ES-I3 (cell line): ENCODE measurements at regions not wholly inside any gene's neighbourhood (a gene's known extent, or its start where the extent isn't known, plus 50 kb on each side); places are given as distances from the start of the nearest gene placed in this dataset.

Source experiments
- H3K36me3 ChIP-seq: 2 replicates; pipeline ENCODE4 v1.6.1; 2013; ENCODE audit warnings: mild to moderate bottlenecking, low read length, control low read depth, moderate library complexity; ENCODE audit not compliant: insufficient read depth
- H3K4me1 ChIP-seq: 2 replicates; pipeline ENCODE4 v1.6.1; 2013; ENCODE audit warnings: mild to moderate bottlenecking, control low read depth, low read length; ENCODE audit not compliant: insufficient read depth
- H3K9ac ChIP-seq: 2 replicates; pipeline ENCODE4 v1.6.1; 2013; ENCODE audit warnings: low read depth, mild to moderate bottlenecking, low read length, moderate library complexity
- H3K9me3 ChIP-seq: 2 replicates; pipeline ENCODE4 v1.6.1; 2013; ENCODE audit warnings: mild to moderate bottlenecking, low read length, moderate library complexity; ENCODE audit not compliant: control insufficient read depth, insufficient read depth

- Histone ChIP-seq H3K9me3 (no peaks in the 10 kb centered on the region), H3K9ac (peak overlapping the region; percentile 31; the same call in 1 of the 2 replicates), H3K4me1 (peaks cover 58% of the 10 kb centered on the region)
Observed at GRCh38 chr1:81312272-81312754, 488.4 kb upstream of the ADGRL2 start.

GRCh38 chr1:81310250-81310649 lies 490.5 kb upstream of the ADGRL2 start:
- Histone ChIP-seq H3K9me3 (no peaks in the 10 kb centered on the region), H3K9ac (no peak overlapping the region), H3K4me1 (peaks cover 53% of the 10 kb centered on the region), H3K36me3 (no peaks in the 10 kb centered on the region)

More at GRCh38 chr1:81312272-81312754, 488.4 kb upstream of the ADGRL2 start:
- H3K36me3 ChIP-seq, result no peaks in the 10 kb centered on the region

- no peaks in the 10 kb centered on the region for H3K36me3 ChIP-seq
- peaks cover 34% of the 10 kb centered on the region for H3K4me1 ChIP-seq
- no peak overlapping the region for H3K9ac ChIP-seq
- no peaks in the 10 kb centered on the region for H3K9me3 ChIP-seq
Observed at GRCh38 chr1:81308191-81308590, 492.5 kb upstream of the ADGRL2 start.

GRCh38 chr1:81307786-81308185 lies 492.9 kb upstream of the ADGRL2 start:
- no peaks in the 10 kb centered on the region for H3K9me3 ChIP-seq
- peaks cover 33% of the 10 kb centered on the region for H3K4me1 ChIP-seq
- no peaks in the 10 kb centered on the region for H3K36me3 ChIP-seq
- H3K9ac ChIP-seq, result no peak overlapping the region

GRCh38 chr1:81305997-81306452 lies 494.7 kb upstream of the ADGRL2 start:
- Histone ChIP-seq H3K36me3 (no peaks in the 10 kb centered on the region), H3K9me3 (no peaks in the 10 kb centered on the region), H3K9ac (peak overlapping the region; percentile 50), H3K4me1 (peaks cover 28% of the 10 kb centered on the region)

GRCh38 chr1:81304187-81304586 lies 496.5 kb upstream of the ADGRL2 start:
- H3K4me1 ChIP-seq, result peaks cover 10% of the 10 kb centered on the region
- no peaks in the 10 kb centered on the region for H3K9me3 ChIP-seq
- no peaks in the 10 kb centered on the region for H3K36me3 ChIP-seq
- H3K9ac ChIP-seq, result no peak overlapping the region

- Histone ChIP-seq H3K36me3 (no peaks in the 10 kb centered on the region), H3K9me3 (no peaks in the 10 kb centered on the region), H3K4me1 (no peaks in the 10 kb centered on the region), H3K9ac (no peak overlapping the region)
Observed at GRCh38 chr1:81299892-81300291, 500.8 kb upstream of the ADGRL2 start.

GRCh38 chr1:81298266-81298665 lies 502.5 kb upstream of the ADGRL2 start:
- no peak overlapping the region for H3K9ac ChIP-seq
- no peaks in the 10 kb centered on the region for H3K4me1 ChIP-seq
- no peaks in the 10 kb centered on the region for H3K36me3 ChIP-seq
- no peaks in the 10 kb centered on the region for H3K9me3 ChIP-seq

GRCh38 chr1:81296601-81297000 lies 504.1 kb upstream of the ADGRL2 start:
- Histone ChIP-seq H3K9ac (no peak overlapping the region), H3K9me3 (no peaks in the 10 kb centered on the region), H3K36me3 (no peaks in the 10 kb centered on the region), H3K4me1 (no peaks in the 10 kb centered on the region)

GRCh38 chr1:81290326-81290725 lies 510.4 kb upstream of the ADGRL2 start:
- no peaks in the 10 kb centered on the region for H3K36me3 ChIP-seq
- no peaks in the 10 kb centered on the region for H3K4me1 ChIP-seq
- no peak overlapping the region for H3K9ac ChIP-seq
- no peaks in the 10 kb centered on the region for H3K9me3 ChIP-seq

GRCh38 chr1:81288689-81289088 lies 512.0 kb upstream of the ADGRL2 start:
- no peaks in the 10 kb centered on the region for H3K4me1 ChIP-seq
- H3K9me3 ChIP-seq, result no peaks in the 10 kb centered on the region
- no peak overlapping the region for H3K9ac ChIP-seq
- no peaks in the 10 kb centered on the region for H3K36me3 ChIP-seq

- Histone ChIP-seq H3K36me3 (no peaks in the 10 kb centered on the region), H3K9me3 (no peaks in the 10 kb centered on the region)
Observed at GRCh38 chr1:81287411-81288080, 513.2 kb upstream of the ADGRL2 start.

GRCh38 chr1:81270051-81270450 lies 530.7 kb upstream of the ADGRL2 start:
- H3K36me3 ChIP-seq, result no peaks in the 10 kb centered on the region
- peaks cover 17% of the 10 kb centered on the region; the same call in 1 of the 2 replicates for H3K4me1 ChIP-seq
- no peak overlapping the region for H3K9ac ChIP-seq
- H3K9me3 ChIP-seq, result no peaks in the 10 kb centered on the region

More at GRCh38 chr1:81287411-81288080, 513.2 kb upstream of the ADGRL2 start:
- H3K9ac ChIP-seq, result no peak overlapping the region
- H3K4me1 ChIP-seq, result no peaks in the 10 kb centered on the region

- no peaks in the 10 kb centered on the region for H3K36me3 ChIP-seq
- peaks cover 20% of the 10 kb centered on the region; the same call in 1 of the 2 replicates for H3K4me1 ChIP-seq
- 0 out of 2 replicates have a peak overlapping the region, but pooled peaks have one; percentile 18 for H3K9ac ChIP-seq
- H3K9me3 ChIP-seq, result no peaks in the 10 kb centered on the region
Observed at GRCh38 chr1:81264976-81265375, 535.8 kb upstream of the ADGRL2 start.
